ENCODE measurements at regions not wholly inside any gene's neighbourhood (a gene's known extent, or its start where the extent isn't known, plus 50 kb on each side); places are given as distances from the start of the nearest gene placed in this dataset.

- TF ChIP-seq POLR2AphosphoS5 (IDR thresholded peaks at IDR 0.05; ENCODE audit: low read depth, low read length) = no peak
- TF ChIP-seq SIN3A (IDR thresholded peaks at IDR 0.05; ENCODE audit: borderline replicate concordance, insufficient read depth, low read length) = no peak
- no peak for TF ChIP-seq REST (IDR thresholded peaks at IDR 0.05; ENCODE audit: insufficient read depth in 1 of 2, low read depth in 2 of 2, low read length in 2 of 2)
- TF ChIP-seq TAF1 (IDR thresholded peaks at IDR 0.05; ENCODE audit: borderline replicate concordance, insufficient read depth, low read length) = no peak
These were observed 261.7 kb downstream of the NPHP4 start for GRCh38 chr1:5730272-5731109.

Measured in PFSK-1 (cell line).